Body of pancreas (tissue), 4 donors: ENCODE measurements at regions not wholly inside any gene's neighbourhood (a gene's known extent, or its start where the extent isn't known, plus 50 kb on each side); places are given as distances from the start of the nearest gene placed in this dataset.

Experiments
- ATAC-seq: fragments of 150-250 bp; one replicate; pipeline ENCODE4 v1.9.1; 2016
- DNase-seq, 4 donors: peaks; one replicate each; pipeline ENCODE4 v3.0.0-alpha.2; 2019
- H3K27ac ChIP-seq, 4 donors: fragments of 200-600 bp; sonication (generic); 1 replicate in 3 of 4; 2 replicates in 1 of 4; pipeline versions ENCODE4 v1.5.1 to v1.6.1; 2016 to 2019; ENCODE audit warnings: mild to moderate bottlenecking in 1 of 4, mixed read lengths in 1 of 4, moderate library complexity in 1 of 4
- H3K27me3 ChIP-seq, 2 donors: fragments of 200-600 bp; sonication (generic); one replicate each; pipeline ENCODE4 v1.6.0; 2016; ENCODE audit warnings: mild to moderate bottlenecking in 1 of 2
- H3K36me3 ChIP-seq, 2 donors: fragments of 200-600 bp; sonication (generic); replicated peaks in 1 of 2; 2 replicates each; pipeline ENCODE4 v1.5.1; 2016; ENCODE audit warnings: low read depth in 2 of 2; ENCODE audit not compliant: insufficient read depth in 1 of 2
- H3K4me1 ChIP-seq: fragments of 200-600 bp; sonication (generic); one replicate; pipeline ENCODE4 v1.6.0; 2016
- H3K4me3 ChIP-seq, 2 donors: fragments of 200-600 bp; sonication (generic); 1 replicate in 1 of 2; 2 replicates in 1 of 2; pipeline ENCODE4 v1.5.1; 2016 to 2019
- H3K9me3 ChIP-seq, 3 donors: fragments of 200-600 bp; sonication (generic); 1 replicate in 2 of 3; 2 replicates in 1 of 3; pipeline ENCODE4 v1.5.1; 2016
- POLR2A ChIP-seq, 3 donors: fragments of 450-650 bp; IDR thresholded peaks; one replicate each; pipeline ENCODE4 v1.6.1; 2016; ENCODE audit warnings: antibody characterized with exemption in 3 of 3, mild to moderate bottlenecking in 2 of 3
- WGBS, 2 donors: methylation state at CpG; one replicate each; pipeline ENCODE4 v1.1.5; 2017; 5-methylcytosine and 5-hydroxymethylcytosine counted together
- intact Hi-C: fragments of 100-400 bp; cut with DNase I; formaldehyde crosslinking; loops from one replicate; pipeline ENCODE4 v1.15.1; 2023
- TF ChIP-seq, protein P1 (sequence below), 7 experiments: fragments of 450-650 bp in 4 of 7; fragments of 200-600 bp in 3 of 7; sonication (generic) in 3 of 7; IDR thresholded peaks; one replicate each; pipeline ENCODE4 v1.5.1; 2016 to 2019; ENCODE audit warnings: antibody characterized with exemption in 7 of 7

DNA sequence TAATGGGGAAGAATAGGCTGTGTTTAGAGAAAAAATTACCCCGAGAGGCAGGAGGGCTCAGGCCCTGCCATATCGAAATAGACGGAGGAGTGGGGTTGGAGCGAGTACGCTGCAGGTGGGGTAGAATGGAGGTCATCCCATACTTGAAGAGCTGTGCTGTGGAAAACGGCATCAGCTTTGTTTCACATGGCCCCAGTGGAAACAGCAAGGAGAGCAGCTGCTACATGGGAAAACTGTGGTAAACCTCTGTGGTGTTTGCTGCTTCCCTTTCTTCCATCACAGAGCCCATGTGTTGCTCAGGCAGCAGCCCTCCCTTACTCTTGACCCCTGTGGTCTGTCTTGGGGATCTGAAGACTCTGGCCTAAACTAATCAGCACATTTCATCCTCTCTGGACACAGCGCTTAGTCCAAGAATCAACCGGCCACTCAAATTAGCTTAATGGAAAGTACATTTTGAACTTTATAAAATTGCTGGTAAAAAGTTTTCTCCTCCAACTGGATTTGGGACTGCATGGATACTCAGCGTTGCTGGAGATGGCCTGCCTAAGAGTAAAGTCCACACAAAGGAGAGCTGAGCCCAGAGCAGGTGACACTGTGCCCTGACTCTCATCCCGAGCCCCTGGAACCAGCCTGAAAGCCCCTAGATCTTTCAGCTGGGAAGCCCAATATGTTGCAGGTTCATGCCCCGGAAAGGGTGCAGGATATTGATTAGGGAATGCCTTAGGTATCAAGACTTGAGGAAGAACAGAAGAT is 127.1 kb upstream of the GADD45A start:
- no peak for TF ChIP-seq POLR2A (IDR thresholded peaks at IDR 0.05)
- TF ChIP-seq, protein P1, sequence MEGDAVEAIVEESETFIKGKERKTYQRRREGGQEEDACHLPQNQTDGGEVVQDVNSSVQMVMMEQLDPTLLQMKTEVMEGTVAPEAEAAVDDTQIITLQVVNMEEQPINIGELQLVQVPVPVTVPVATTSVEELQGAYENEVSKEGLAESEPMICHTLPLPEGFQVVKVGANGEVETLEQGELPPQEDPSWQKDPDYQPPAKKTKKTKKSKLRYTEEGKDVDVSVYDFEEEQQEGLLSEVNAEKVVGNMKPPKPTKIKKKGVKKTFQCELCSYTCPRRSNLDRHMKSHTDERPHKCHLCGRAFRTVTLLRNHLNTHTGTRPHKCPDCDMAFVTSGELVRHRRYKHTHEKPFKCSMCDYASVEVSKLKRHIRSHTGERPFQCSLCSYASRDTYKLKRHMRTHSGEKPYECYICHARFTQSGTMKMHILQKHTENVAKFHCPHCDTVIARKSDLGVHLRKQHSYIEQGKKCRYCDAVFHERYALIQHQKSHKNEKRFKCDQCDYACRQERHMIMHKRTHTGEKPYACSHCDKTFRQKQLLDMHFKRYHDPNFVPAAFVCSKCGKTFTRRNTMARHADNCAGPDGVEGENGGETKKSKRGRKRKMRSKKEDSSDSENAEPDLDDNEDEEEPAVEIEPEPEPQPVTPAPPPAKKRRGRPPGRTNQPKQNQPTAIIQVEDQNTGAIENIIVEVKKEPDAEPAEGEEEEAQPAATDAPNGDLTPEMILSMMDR (IDR thresholded peaks at IDR 0.05), result no peak
- ATAC-seq (no peak), DNase-seq (no peak)
- no peaks in the 10 kb centered on the region for H3K36me3 ChIP-seq
- no peak overlapping the region for H3K27ac ChIP-seq
- 70 to 77% methylated on average over 11 of the region's 11 CpGs for WGBS, 2 donors
- intact Hi-C loops, result no loop called here
- H3K9me3 ChIP-seq, result no peaks in the 10 kb centered on the region
- H3K27me3 ChIP-seq, result no peaks in the 10 kb centered on the region
- H3K4me3 ChIP-seq, result no peak overlapping the region
- peaks cover 19% of the 10 kb centered on the region for H3K4me1 ChIP-seq

- Histone ChIP-seq H3K9me3 (no peaks in the 10 kb centered on the region), H3K4me3 (no peak overlapping the region), H3K36me3 (no peaks in the 10 kb centered on the region), H3K27me3 (no peaks in the 10 kb centered on the region), H3K27ac (no peak overlapping the region), H3K4me1 (peaks cover 19% of the 10 kb centered on the region)
- 71 to 79% methylated on average over 9 of the region's 9 CpGs for WGBS, 2 donors
- ATAC-seq (no peak), DNase-seq (no peak)
- intact Hi-C loops, result no loop called here
- TF ChIP-seq, protein P1 (IDR thresholded peaks at IDR 0.05), result no peak
- TF ChIP-seq POLR2A (IDR thresholded peaks at IDR 0.05), result no peak
These were observed 126.4 kb upstream of the GADD45A start for GRCh38 chr1:67558449-67559193.

DNA sequence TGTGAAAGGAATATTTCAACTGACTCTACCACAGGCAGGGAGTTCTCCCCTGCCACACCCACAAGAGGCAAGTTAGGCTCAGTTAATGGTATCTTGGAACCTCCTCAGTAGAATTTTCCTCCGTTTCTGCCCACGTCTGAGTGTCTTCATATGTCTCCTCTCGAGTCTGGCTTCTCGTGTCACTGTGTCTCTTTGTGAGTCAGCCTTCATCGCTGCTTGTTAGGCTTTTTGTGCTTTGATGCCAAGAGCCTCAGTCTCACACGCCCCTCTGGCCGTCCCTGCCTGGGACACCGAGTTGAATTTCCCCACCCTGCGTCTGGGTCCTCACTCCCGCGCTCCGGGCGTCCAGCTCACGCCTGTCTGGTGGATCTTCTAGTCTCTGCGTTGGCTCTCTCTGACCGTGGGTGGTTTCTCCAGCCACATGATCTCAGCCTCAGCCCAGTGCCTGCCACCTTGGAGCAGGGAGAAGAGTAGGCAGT is 125.7 kb upstream of the GADD45A start:
- Histone ChIP-seq H3K4me3 (no peak overlapping the region), H3K27ac (no peak overlapping the region), H3K36me3 (no peaks in the 10 kb centered on the region), H3K9me3 (no peaks in the 10 kb centered on the region), H3K27me3 (no peaks in the 10 kb centered on the region), H3K4me1 (peaks cover 19% of the 10 kb centered on the region)
- WGBS, 2 donors, result 69 to 79% methylated on average over 16 of the region's 16 CpGs
- TF ChIP-seq, protein P1 (IDR thresholded peaks at IDR 0.05), result no peak
- no peak for TF ChIP-seq POLR2A (IDR thresholded peaks at IDR 0.05)
- intact Hi-C loops, result no loop called here
- DNase-seq (peak in 2 of 4 donors; percentile 28 to 39), ATAC-seq (no peak)

DNA sequence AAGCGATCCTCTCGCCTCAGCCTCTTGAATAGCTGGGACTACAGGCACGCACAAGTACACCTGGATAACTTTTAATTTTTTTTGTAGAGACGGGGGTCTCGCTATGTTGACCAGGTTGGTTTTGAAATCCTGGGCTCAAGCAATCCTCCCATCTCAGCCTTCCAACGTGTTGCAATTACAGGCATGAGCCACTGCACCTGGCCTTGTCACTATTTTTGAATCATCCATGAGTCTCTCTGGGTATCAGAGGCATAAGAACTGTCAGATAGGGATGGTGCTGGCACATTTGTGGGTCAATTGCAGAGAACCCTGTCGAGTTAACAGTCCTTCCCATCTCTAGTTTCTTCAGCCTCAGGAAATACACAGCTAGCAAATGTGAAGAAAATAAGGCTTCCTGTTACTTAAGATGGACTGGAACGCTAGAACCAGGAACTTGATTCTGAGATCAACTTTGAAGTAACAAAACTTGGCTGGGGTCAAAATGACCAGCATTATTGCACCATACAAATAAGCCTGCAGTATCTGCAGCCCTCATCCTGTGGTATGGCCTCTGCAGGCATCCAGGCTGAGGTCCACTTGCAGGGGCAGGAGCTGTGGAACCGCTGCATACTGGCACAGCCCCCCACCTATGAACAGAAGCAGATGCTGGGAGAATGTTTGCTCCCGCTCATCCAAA is 124.3 kb upstream of the GADD45A start:
- DNase-seq, result no peak
- H3K27me3 ChIP-seq, result no peaks in the 10 kb centered on the region
- TF ChIP-seq, protein P1 (IDR thresholded peaks at IDR 0.05), result no peak
- TF ChIP-seq POLR2A (IDR thresholded peaks at IDR 0.05), result no peak
- ATAC-seq, result no peak
- peak overlapping the region in 2 of 4 donors; percentile 22 to 69 for H3K27ac ChIP-seq
- no peaks in the 10 kb centered on the region for H3K36me3 ChIP-seq
- H3K4me1 ChIP-seq, result peaks cover 19% of the 10 kb centered on the region
- H3K4me3 ChIP-seq, result no peak overlapping the region
- no peaks in the 10 kb centered on the region for H3K9me3 ChIP-seq
- intact Hi-C loops, result loop anchor here (10.0 kb wide), 2 partner anchors 124 to 194 kb away; partner anchors contain the start of gene GADD45A
- WGBS, 2 donors, result 69 to 72% methylated on average over 10 of the region's 10 CpGs
